ENCODE measurements at regions not wholly inside any gene's neighbourhood (a gene's known extent, or its start where the extent isn't known, plus 50 kb on each side); places are given as distances from the start of the nearest gene placed in this dataset.

GRCh38 chr22:47474464-47474863, 712.0 kb downstream of the TBC1D22A start:
- TF ChIP-seq CTCF (IDR thresholded peaks at IDR 0.05; ENCODE audit: insufficient read depth, low read length) (no peak), SPI1 (IDR thresholded peaks at IDR 0.05; ENCODE audit: borderline replicate concordance, low read depth) (no peak), POLR2AphosphoS5 (IDR thresholded peaks at IDR 0.05; ENCODE audit: low read depth) (no peak), GABPA (IDR thresholded peaks at IDR 0.05; ENCODE audit: low read depth) (no peak)

Measured in HL-60 (cell line).